ENCODE measurements at regions not wholly inside any gene's neighbourhood (a gene's known extent, or its start where the extent isn't known, plus 50 kb on each side); places are given as distances from the start of the nearest gene placed in this dataset.

DNA sequence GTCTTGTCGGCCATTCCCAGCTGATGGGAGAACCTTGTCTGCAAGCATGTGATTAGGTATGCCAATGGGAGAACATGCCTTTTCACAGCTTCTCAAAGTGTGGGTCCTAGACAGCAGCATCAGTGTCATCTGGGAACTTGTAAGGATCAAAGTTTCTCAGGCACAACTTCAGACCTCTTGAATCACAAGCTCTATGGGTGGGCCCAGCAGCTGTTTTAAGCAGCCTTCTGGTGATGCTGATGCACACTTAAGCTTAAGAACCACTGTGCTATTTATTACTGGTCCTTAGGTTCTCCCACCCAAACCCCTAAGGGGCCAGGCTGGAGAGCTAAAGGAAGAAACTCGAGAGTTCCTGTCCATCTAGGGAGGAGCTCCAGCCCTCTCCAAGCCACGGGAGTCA is 453.9 kb upstream of the PROK2 start:
- no peak for TF ChIP-seq CTCF (conservative IDR thresholded peaks at IDR 0.05; ENCODE audit: low read depth)
- ChIA-PET POLR2A (ENCODE audit: low non-redundant PET) (no interaction called here), CTCF (interaction anchor here (0.6 kb wide), 1 partner anchor 288 kb away, joined by 3 read pairs; no protein-coding TSS in a partner anchor)
- no peak for DNase-seq (ENCODE audit: low spot score)
- H3K27ac ChIP-seq: no peak overlapping the region

DNA sequence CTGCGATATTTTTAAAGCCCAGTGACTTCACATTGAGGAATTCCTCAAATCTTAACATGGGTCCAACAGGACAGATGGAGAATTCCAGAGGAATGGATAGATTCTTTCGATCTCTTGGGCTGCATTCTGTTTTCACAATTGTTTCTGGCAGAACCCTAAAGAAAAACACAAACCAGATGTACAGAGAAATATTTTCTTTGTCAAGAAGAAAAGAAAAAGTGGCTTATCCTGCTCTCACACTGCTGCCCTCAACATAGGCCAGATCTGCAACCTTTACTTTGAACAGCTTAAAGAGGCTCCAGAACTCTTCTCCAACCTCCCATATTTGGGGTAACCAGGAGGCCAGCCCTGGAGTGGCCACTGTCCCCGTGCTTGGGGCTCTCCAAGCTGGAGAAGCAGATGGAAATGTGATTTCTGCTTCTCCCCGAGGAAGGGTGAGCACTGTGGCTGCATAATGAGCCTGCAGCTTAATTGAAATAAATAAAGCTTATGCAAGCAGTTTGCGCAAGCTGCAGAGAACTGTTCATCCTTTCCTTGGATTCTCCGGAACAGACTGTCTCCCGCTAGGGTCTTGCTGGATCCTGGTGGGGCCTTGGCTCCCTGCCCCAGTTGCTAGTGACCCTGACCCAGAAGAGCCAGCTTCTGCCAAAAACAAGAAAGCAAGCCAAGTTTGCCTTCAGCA is 453.2 kb upstream of the PROK2 start:
- DNase-seq (ENCODE audit: low spot score): no peak
- ChIA-PET POLR2A (ENCODE audit: low non-redundant PET) (no interaction called here), CTCF (no interaction called here)
- TF ChIP-seq CTCF (conservative IDR thresholded peaks at IDR 0.05; ENCODE audit: low read depth): no peak
- H3K27ac ChIP-seq: no peak overlapping the region

GRCh38 chr3:72237679-72238009 is 452.7 kb upstream of the PROK2 start:
- ChIA-PET POLR2A (ENCODE audit: low non-redundant PET) (no interaction called here), CTCF (no interaction called here)
- no peak overlapping the region for H3K27ac ChIP-seq
- DNase-seq (ENCODE audit: low spot score): no peak
- TF ChIP-seq CTCF (conservative IDR thresholded peaks at IDR 0.05; ENCODE audit: low read depth): no peak

- CTCF ChIA-PET: no interaction called here
- DNase-seq (ENCODE audit: low spot score): peak; percentile 10
- POLR2A ChIA-PET (ENCODE audit: low non-redundant PET): no interaction called here
These were observed 449.4 kb upstream of the PROK2 start for GRCh38 chr3:72234391-72234790.

GRCh38 chr3:72233571-72233970 is 448.6 kb upstream of the PROK2 start:
- ChIA-PET CTCF (no interaction called here), POLR2A (ENCODE audit: low non-redundant PET) (no interaction called here)

More at GRCh38 chr3:72234391-72234790, 449.4 kb upstream of the PROK2 start:
- no peak overlapping the region for H3K27ac ChIP-seq
- TF ChIP-seq CTCF (conservative IDR thresholded peaks at IDR 0.05; ENCODE audit: low read depth): no peak

GRCh38 chr3:72232777-72233176 is 447.8 kb upstream of the PROK2 start:
- ChIA-PET POLR2A (ENCODE audit: low non-redundant PET) (no interaction called here), CTCF (no interaction called here)
- H3K27ac ChIP-seq: no peak overlapping the region
- no peak for DNase-seq (ENCODE audit: low spot score)
- no peak for TF ChIP-seq CTCF (conservative IDR thresholded peaks at IDR 0.05; ENCODE audit: low read depth)

More at GRCh38 chr3:72233571-72233970, 448.6 kb upstream of the PROK2 start:
- TF ChIP-seq CTCF (conservative IDR thresholded peaks at IDR 0.05; ENCODE audit: low read depth): no peak
- no peak overlapping the region for H3K27ac ChIP-seq
- DNase-seq (ENCODE audit: low spot score): no peak
